ENCODE measurements at regions not wholly inside any gene's neighbourhood (a gene's known extent, or its start where the extent isn't known, plus 50 kb on each side); places are given as distances from the start of the nearest gene placed in this dataset.
A peak's percentile ranks its signal among the peaks of the same experiment; 100 is the strongest.

DNA sequence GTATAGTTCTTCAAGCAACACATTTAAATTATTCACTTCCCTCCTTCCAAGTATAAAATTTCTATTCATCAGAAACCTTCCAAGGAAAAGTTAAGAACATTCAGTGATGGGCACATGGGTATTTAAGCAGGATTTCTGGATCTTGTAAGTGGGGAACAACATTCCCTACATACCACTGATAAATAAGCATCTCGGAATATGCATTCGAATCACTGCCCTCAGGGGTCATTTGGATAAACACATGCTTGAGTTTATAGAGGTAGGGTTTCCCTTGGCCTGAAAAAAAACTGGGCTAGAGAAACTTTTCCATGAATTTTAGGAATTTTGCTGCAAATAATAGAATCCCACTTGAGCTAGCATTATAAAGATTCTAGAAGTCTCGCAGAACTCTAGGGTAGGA, 143.9 kb downstream of the SOX3 start:
- H3K36me3 ChIP-seq (ENCODE audit: control insufficient read depth in 4 of 4, insufficient read depth in 4 of 4, low read length in 4 of 4): no peaks in the 10 kb centered on the region
- no peak for ATAC-seq (ENCODE audit: insufficient read depth, low FRiP score)
- no peak overlapping the region for H3K4me3 ChIP-seq
- 39 to 43% methylated on average over 3 of the region's 3 CpGs for WGBS, 2 donors
- TF ChIP-seq, protein P1, sequence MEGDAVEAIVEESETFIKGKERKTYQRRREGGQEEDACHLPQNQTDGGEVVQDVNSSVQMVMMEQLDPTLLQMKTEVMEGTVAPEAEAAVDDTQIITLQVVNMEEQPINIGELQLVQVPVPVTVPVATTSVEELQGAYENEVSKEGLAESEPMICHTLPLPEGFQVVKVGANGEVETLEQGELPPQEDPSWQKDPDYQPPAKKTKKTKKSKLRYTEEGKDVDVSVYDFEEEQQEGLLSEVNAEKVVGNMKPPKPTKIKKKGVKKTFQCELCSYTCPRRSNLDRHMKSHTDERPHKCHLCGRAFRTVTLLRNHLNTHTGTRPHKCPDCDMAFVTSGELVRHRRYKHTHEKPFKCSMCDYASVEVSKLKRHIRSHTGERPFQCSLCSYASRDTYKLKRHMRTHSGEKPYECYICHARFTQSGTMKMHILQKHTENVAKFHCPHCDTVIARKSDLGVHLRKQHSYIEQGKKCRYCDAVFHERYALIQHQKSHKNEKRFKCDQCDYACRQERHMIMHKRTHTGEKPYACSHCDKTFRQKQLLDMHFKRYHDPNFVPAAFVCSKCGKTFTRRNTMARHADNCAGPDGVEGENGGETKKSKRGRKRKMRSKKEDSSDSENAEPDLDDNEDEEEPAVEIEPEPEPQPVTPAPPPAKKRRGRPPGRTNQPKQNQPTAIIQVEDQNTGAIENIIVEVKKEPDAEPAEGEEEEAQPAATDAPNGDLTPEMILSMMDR (IDR thresholded peaks at IDR 0.05; ENCODE audit: control extremely low read depth, extremely low read depth): no peak
- H3K27ac ChIP-seq (ENCODE audit: low read depth in 1 of 2, low read length in 1 of 2): no peak overlapping the region
- H3K4me1 ChIP-seq (ENCODE audit: control insufficient read depth in 5 of 5, insufficient read depth in 5 of 5, low read length in 5 of 5): peaks cover 0 to 1% (median 0%) of the 10 kb centered on the region in 5 donors
- peaks cover 0 to 6% (median 0%) of the 10 kb centered on the region in 3 donors for H3K27me3 ChIP-seq (ENCODE audit: control insufficient read depth in 3 of 3, insufficient read depth in 3 of 3, low read length in 2 of 3)
- no peak overlapping the region for H3K9ac ChIP-seq (ENCODE audit: insufficient read depth in 1 of 2, low read length in 2 of 2)
- H3K9me3 ChIP-seq (ENCODE audit: control insufficient read depth in 4 of 4, insufficient read depth in 3 of 4, low read length in 3 of 4): no peaks in the 10 kb centered on the region
- DNase-seq: no peak

DNA sequence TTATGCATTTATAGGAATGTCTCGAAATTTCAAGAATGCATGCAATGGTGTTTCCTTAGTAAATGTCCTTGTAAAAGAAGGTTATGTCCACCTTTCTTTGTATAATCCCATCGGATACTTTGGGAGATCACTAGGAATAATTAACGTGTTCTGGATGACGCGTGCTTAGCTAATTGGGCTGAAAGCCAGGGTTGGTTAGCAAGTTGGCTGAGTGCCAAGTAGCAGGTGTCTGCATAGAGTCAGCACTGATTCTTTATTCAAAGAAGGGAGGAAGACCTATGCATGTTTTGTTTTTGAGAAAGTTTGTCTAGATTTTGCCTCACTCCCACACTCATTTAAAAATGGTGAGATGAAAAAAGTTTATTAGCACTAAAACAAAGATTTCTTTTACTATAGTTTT, 144.6 kb downstream of the SOX3 start:
- H3K27me3 ChIP-seq (ENCODE audit: control insufficient read depth in 3 of 3, insufficient read depth in 3 of 3, low read length in 2 of 3): peaks cover 0 to 6% (median 0%) of the 10 kb centered on the region in 3 donors
- ATAC-seq (ENCODE audit: insufficient read depth, low FRiP score) (no peak), DNase-seq (no peak)
- H3K4me3 ChIP-seq: no peak overlapping the region
- no peaks in the 10 kb centered on the region for H3K36me3 ChIP-seq (ENCODE audit: control insufficient read depth in 4 of 4, insufficient read depth in 4 of 4, low read length in 4 of 4)
- H3K27ac ChIP-seq (ENCODE audit: low read depth in 1 of 2, low read length in 1 of 2): no peak overlapping the region
- H3K9ac ChIP-seq (ENCODE audit: insufficient read depth in 1 of 2, low read length in 2 of 2): no peak overlapping the region
- TF ChIP-seq, protein P1 (IDR thresholded peaks at IDR 0.05; ENCODE audit: control extremely low read depth, extremely low read depth): no peak
- H3K4me1 ChIP-seq (ENCODE audit: control insufficient read depth in 5 of 5, insufficient read depth in 5 of 5, low read length in 5 of 5): peaks cover 0 to 3% (median 0%) of the 10 kb centered on the region in 5 donors
- H3K9me3 ChIP-seq (ENCODE audit: control insufficient read depth in 4 of 4, insufficient read depth in 3 of 4, low read length in 3 of 4): no peaks in the 10 kb centered on the region
- 38 to 52% methylated on average over 5 of the region's 5 CpGs for WGBS, 2 donors

DNA sequence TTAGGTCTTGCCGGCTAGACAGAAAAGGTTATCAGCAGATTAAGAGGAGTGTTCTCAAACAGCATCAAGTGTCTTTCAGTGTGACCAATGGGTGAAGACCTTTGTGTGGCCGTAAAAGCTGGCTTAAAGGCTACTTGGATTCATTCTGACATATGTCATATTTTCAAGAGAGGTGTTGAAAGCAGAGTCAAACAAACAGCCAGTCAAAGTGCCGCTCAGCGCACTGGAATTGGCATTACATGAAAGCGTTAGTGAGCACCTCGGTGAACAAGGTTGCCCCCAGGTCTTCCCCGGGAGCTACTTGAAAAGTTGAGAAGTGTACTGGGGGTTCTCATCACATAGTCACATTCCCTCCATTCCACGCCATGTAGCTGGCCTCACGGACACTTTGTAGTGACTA, 148.9 kb downstream of the SOX3 start:
- no peak for ATAC-seq (ENCODE audit: insufficient read depth, low FRiP score)
- peak in 2 of 3 donors; percentile 13 to 22 for DNase-seq

More for the DNA sequence above, 148.9 kb downstream of the SOX3 start:
- Histone ChIP-seq H3K36me3 (ENCODE audit: control insufficient read depth in 4 of 4, insufficient read depth in 4 of 4, low read length in 4 of 4) (no peaks in the 10 kb centered on the region), H3K27ac (ENCODE audit: low read depth in 1 of 2, low read length in 1 of 2) (no peak overlapping the region), H3K9ac (ENCODE audit: insufficient read depth in 1 of 2, low read length in 2 of 2) (no peak overlapping the region), H3K4me3 (no peak overlapping the region), H3K4me1 (ENCODE audit: control insufficient read depth in 5 of 5, insufficient read depth in 5 of 5, low read length in 5 of 5) (peaks cover 0 to 3% (median 0%) of the 10 kb centered on the region in 5 donors), H3K27me3 (ENCODE audit: control insufficient read depth in 3 of 3, insufficient read depth in 3 of 3, low read length in 2 of 3) (peaks cover 0 to 6% (median 0%) of the 10 kb centered on the region in 3 donors), H3K9me3 (ENCODE audit: control insufficient read depth in 4 of 4, insufficient read depth in 3 of 4, low read length in 3 of 4) (no peaks in the 10 kb centered on the region)
- TF ChIP-seq, protein P1 (IDR thresholded peaks at IDR 0.05; ENCODE audit: control extremely low read depth, extremely low read depth): no peak
- WGBS, 2 donors: 45 to 62% methylated on average over 9 of the region's 9 CpGs
